ENCODE measurements at regions not wholly inside any gene's neighbourhood (a gene's known extent, or its start where the extent isn't known, plus 50 kb on each side); places are given as distances from the start of the nearest gene placed in this dataset.
A peak's percentile ranks its signal among the peaks of the same experiment; 100 is the strongest.

GRCh38 chr11:27214713-27215112 is 148.3 kb downstream of the CCDC34 start:
- no peaks in the 10 kb centered on the region for H3K27me3 ChIP-seq
- H3K9me3 ChIP-seq, result no peaks in the 10 kb centered on the region
- H3K4me1 ChIP-seq, result peaks cover 0 to 63% (median 47%) of the 10 kb centered on the region in 9 donors
- 90 to 92% methylated on average over 5 of the region's 5 CpGs for WGBS, 2 donors
- DNase-seq (no peak), ATAC-seq (no peak)
- H3K4me3 ChIP-seq, result no peak overlapping the region
- TF ChIP-seq, protein P1, sequence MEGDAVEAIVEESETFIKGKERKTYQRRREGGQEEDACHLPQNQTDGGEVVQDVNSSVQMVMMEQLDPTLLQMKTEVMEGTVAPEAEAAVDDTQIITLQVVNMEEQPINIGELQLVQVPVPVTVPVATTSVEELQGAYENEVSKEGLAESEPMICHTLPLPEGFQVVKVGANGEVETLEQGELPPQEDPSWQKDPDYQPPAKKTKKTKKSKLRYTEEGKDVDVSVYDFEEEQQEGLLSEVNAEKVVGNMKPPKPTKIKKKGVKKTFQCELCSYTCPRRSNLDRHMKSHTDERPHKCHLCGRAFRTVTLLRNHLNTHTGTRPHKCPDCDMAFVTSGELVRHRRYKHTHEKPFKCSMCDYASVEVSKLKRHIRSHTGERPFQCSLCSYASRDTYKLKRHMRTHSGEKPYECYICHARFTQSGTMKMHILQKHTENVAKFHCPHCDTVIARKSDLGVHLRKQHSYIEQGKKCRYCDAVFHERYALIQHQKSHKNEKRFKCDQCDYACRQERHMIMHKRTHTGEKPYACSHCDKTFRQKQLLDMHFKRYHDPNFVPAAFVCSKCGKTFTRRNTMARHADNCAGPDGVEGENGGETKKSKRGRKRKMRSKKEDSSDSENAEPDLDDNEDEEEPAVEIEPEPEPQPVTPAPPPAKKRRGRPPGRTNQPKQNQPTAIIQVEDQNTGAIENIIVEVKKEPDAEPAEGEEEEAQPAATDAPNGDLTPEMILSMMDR (IDR thresholded peaks at IDR 0.05), result no peak
- intact Hi-C loops (cut with DNase I), result no loop called here
- H3K27ac ChIP-seq, result peak overlapping the region in 3 of 10 donors; percentile 38 to 67 (median 65)
- no peaks in the 10 kb centered on the region for H3K36me3 ChIP-seq

DNA sequence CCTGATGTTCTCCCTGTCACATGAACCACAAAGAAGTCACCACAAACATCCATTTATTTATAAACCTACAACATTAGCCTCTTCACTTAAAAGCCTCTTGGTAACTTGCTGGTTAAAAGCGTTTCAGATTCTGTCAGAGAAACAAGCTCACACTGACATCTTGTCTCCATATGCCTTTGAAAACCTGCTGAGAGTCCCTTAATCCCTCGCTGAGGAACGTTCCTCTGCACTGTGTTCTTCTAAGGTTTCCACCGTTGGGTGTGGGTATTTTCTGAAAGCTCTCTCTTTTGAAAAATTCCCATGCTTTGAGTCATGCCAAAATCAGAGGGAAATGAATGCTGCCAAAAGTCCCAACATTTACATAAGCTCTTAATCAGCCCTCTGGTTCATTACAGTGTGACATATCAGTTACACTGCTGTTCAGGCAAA is 149.8 kb downstream of the CCDC34 start:
- ATAC-seq (peak in 7 of 8 donors; percentile 30 to 60 (median 47)), DNase-seq (peak in 1 of 2 donors; percentile 21)
- peak overlapping the region in 8 of 10 donors; percentile 5 to 75 (median 46) for H3K27ac ChIP-seq
- no peaks in the 10 kb centered on the region for H3K36me3 ChIP-seq
- H3K27me3 ChIP-seq, result no peaks in the 10 kb centered on the region
- WGBS, 2 donors, result 21 to 30% methylated on average over 4 of the region's 4 CpGs
- H3K4me3 ChIP-seq, result no peak overlapping the region
- TF ChIP-seq, protein P1 (IDR thresholded peaks at IDR 0.05), result no peak
- no peaks in the 10 kb centered on the region for H3K9me3 ChIP-seq
- peaks cover 0 to 71% (median 47%) of the 10 kb centered on the region in 9 donors for H3K4me1 ChIP-seq
- intact Hi-C loops (cut with DNase I), result loop anchor here in 1 of 10 donors (2.0 kb wide), 1 partner anchor 34 kb away; no protein-coding TSS in a partner anchor

- DNase-seq (no peak), ATAC-seq (no peak)
- 72 to 91% methylated on average over 2 of the region's 2 CpGs for WGBS, 2 donors
- H3K9me3 ChIP-seq, result no peaks in the 10 kb centered on the region
- no peaks in the 10 kb centered on the region for H3K27me3 ChIP-seq
- intact Hi-C loops (cut with DNase I), result loop anchor here in 1 of 10 donors (2.0 kb wide), 1 partner anchor 34 kb away; no protein-coding TSS in a partner anchor
- no peaks in the 10 kb centered on the region for H3K36me3 ChIP-seq
- no peak overlapping the region for H3K4me3 ChIP-seq
- H3K27ac ChIP-seq, result peak overlapping the region in 6 of 10 donors; percentile 10 to 75 (median 58)
- H3K4me1 ChIP-seq, result peaks cover 0 to 63% (median 42%) of the 10 kb centered on the region in 9 donors
- TF ChIP-seq, protein P1 (IDR thresholded peaks at IDR 0.05), result no peak
These were observed 150.7 kb downstream of the CCDC34 start for GRCh38 chr11:27212248-27212780.

- WGBS, 2 donors, result 86 to 88% methylated on average over 8 of the region's 8 CpGs
- no peak overlapping the region for H3K4me3 ChIP-seq
- peak overlapping the region in 3 of 10 donors; percentile 53 to 75 (median 70) for H3K27ac ChIP-seq
- no peaks in the 10 kb centered on the region for H3K9me3 ChIP-seq
- intact Hi-C loops (cut with DNase I), result loop anchor here in 1 of 10 donors (2.0 kb wide), 1 partner anchor 35 kb away; no protein-coding TSS in a partner anchor
- no peaks in the 10 kb centered on the region for H3K27me3 ChIP-seq
- ATAC-seq (peak in 1 of 8 donors; percentile 18), DNase-seq (no peak)
- no peaks in the 10 kb centered on the region for H3K36me3 ChIP-seq
- TF ChIP-seq, protein P1 (IDR thresholded peaks at IDR 0.05), result peak in 6 of 9 donors; percentile 20 to 42 (median 32)
- H3K4me1 ChIP-seq, result peaks cover 0 to 56% (median 36%) of the 10 kb centered on the region in 9 donors
These were observed 151.5 kb downstream of the CCDC34 start for GRCh38 chr11:27211370-27212127.

Measured in heart right ventricle (tissue), 16 donors.